ENCODE measurements at regions not wholly inside any gene's neighbourhood (a gene's known extent, or its start where the extent isn't known, plus 50 kb on each side); places are given as distances from the start of the nearest gene placed in this dataset.

- H3K27me3 ChIP-seq (ENCODE audit: insufficient read depth, poor library complexity, severe bottlenecking) = no peaks in the 10 kb centered on the region
- no peak for DNase-seq (ENCODE audit: low read depth in 1 of 2, low spot score in 1 of 2)
- H3K4me3 ChIP-seq (replicated peaks; ENCODE audit: insufficient read depth, low read length) = no peak overlapping the region
- no peak overlapping the region for H3K27ac ChIP-seq (replicated peaks)
- TF ChIP-seq CTCF (IDR thresholded peaks at IDR 0.05; ENCODE audit: insufficient read depth, low read length) (no peak), POLR2AphosphoS5 (IDR thresholded peaks at IDR 0.05; ENCODE audit: low read depth) (no peak), SPI1 (IDR thresholded peaks at IDR 0.05; ENCODE audit: borderline replicate concordance, low read depth) (no peak), REST (IDR thresholded peaks at IDR 0.05; ENCODE audit: insufficient replicate concordance, low read depth) (no peak), GABPA (IDR thresholded peaks at IDR 0.05; ENCODE audit: low read depth) (no peak)
Measured at GRCh38 chr2:128394007-128394730, 75.5 kb upstream of the HS6ST1 start.

GRCh38 chr2:128395196-128395595, 76.5 kb upstream of the HS6ST1 start:
- no peak overlapping the region for H3K4me3 ChIP-seq (replicated peaks; ENCODE audit: insufficient read depth, low read length)
- DNase-seq (ENCODE audit: low read depth in 1 of 2, low spot score in 1 of 2) = no peak
- H3K27ac ChIP-seq (replicated peaks) = no peak overlapping the region
- no peak for TF ChIP-seq CTCF (IDR thresholded peaks at IDR 0.05; ENCODE audit: insufficient read depth, low read length)
- TF ChIP-seq SPI1 (IDR thresholded peaks at IDR 0.05; ENCODE audit: borderline replicate concordance, low read depth) = no peak
- no peak for TF ChIP-seq POLR2AphosphoS5 (IDR thresholded peaks at IDR 0.05; ENCODE audit: low read depth)
- no peak for TF ChIP-seq REST (IDR thresholded peaks at IDR 0.05; ENCODE audit: insufficient replicate concordance, low read depth)
- TF ChIP-seq GABPA (IDR thresholded peaks at IDR 0.05; ENCODE audit: low read depth) = no peak
- no peaks in the 10 kb centered on the region for H3K27me3 ChIP-seq (ENCODE audit: insufficient read depth, poor library complexity, severe bottlenecking)

- Histone ChIP-seq H3K4me3 (replicated peaks; ENCODE audit: insufficient read depth, low read length) (no peak overlapping the region), H3K27ac (replicated peaks) (no peak overlapping the region)
- DNase-seq (ENCODE audit: low read depth in 1 of 2, low spot score in 1 of 2) = no peak
Measured at GRCh38 chr2:128395640-128396499, 77.2 kb upstream of the HS6ST1 start.

More at GRCh38 chr2:128395640-128396499, 77.2 kb upstream of the HS6ST1 start:
- no peak for TF ChIP-seq SPI1 (IDR thresholded peaks at IDR 0.05; ENCODE audit: borderline replicate concordance, low read depth)
- no peak for TF ChIP-seq GABPA (IDR thresholded peaks at IDR 0.05; ENCODE audit: low read depth)
- TF ChIP-seq POLR2AphosphoS5 (IDR thresholded peaks at IDR 0.05; ENCODE audit: low read depth) = no peak
- TF ChIP-seq REST (IDR thresholded peaks at IDR 0.05; ENCODE audit: insufficient replicate concordance, low read depth) = no peak
- TF ChIP-seq CTCF (IDR thresholded peaks at IDR 0.05; ENCODE audit: insufficient read depth, low read length) = no peak
- H3K27me3 ChIP-seq (ENCODE audit: insufficient read depth, poor library complexity, severe bottlenecking) = no peaks in the 10 kb centered on the region

All from HL-60 (cell line).